Erythroblast (primary cell): ENCODE measurements at regions not wholly inside any gene's neighbourhood (a gene's known extent, or its start where the extent isn't known, plus 50 kb on each side); places are given as distances from the start of the nearest gene placed in this dataset.

Experiments used
- DNase-seq, 2 experiments: peaks; one replicate each; lab custom pipeline; 2025; lab: John Stamatoyannopoulos, UW
- GATA1 ChIP-seq: IDR thresholded peaks from 2 replicates; pipeline ENCODE4 v1.6.1; 2011; ENCODE audit warnings: low read depth, mild to moderate bottlenecking, control low read depth, low read length, moderate library complexity
- POLR2A ChIP-seq: IDR thresholded peaks from 2 replicates; pipeline ENCODE4 v1.6.1; 2011; ENCODE audit warnings: mild to moderate bottlenecking, low read length

- DNase-seq: no peak
- TF ChIP-seq GATA1: no peak
- TF ChIP-seq POLR2A: no peak
These were observed 111.8 kb upstream of the NTRK2 start for GRCh38 chr9:84557751-84558150.

GRCh38 chr9:84563691-84564090 lies 105.8 kb upstream of the NTRK2 start:
- TF ChIP-seq GATA1 (no peak), POLR2A (no peak)

GRCh38 chr9:84567805-84568204 lies 101.7 kb upstream of the NTRK2 start:
- no peak for DNase-seq

More at GRCh38 chr9:84563691-84564090, 105.8 kb upstream of the NTRK2 start:
- DNase-seq: no peak

GRCh38 chr9:84570482-84571154 lies 98.9 kb upstream of the NTRK2 start:
- TF ChIP-seq POLR2A: no peak
- no peak for TF ChIP-seq GATA1
- no peak for DNase-seq

More at GRCh38 chr9:84567805-84568204, 101.7 kb upstream of the NTRK2 start:
- TF ChIP-seq POLR2A: no peak
- no peak for TF ChIP-seq GATA1

GRCh38 chr9:84573083-84573482 lies 96.4 kb upstream of the NTRK2 start:
- no peak for DNase-seq

GRCh38 chr9:84575705-84576104 lies 93.8 kb upstream of the NTRK2 start:
- DNase-seq: no peak
- TF ChIP-seq GATA1 (no peak), POLR2A (no peak)

More at GRCh38 chr9:84573083-84573482, 96.4 kb upstream of the NTRK2 start:
- TF ChIP-seq POLR2A (no peak), GATA1 (no peak)

- TF ChIP-seq GATA1 (no peak), POLR2A (no peak)
These were observed 85.7 kb upstream of the NTRK2 start for GRCh38 chr9:84583866-84584265.

GRCh38 chr9:84586662-84587061 lies 82.9 kb upstream of the NTRK2 start:
- TF ChIP-seq POLR2A: no peak
- DNase-seq: no peak

More at GRCh38 chr9:84583866-84584265, 85.7 kb upstream of the NTRK2 start:
- no peak for DNase-seq

GRCh38 chr9:84587153-84587552 lies 82.4 kb upstream of the NTRK2 start:
- TF ChIP-seq POLR2A (no peak), GATA1 (no peak)
- DNase-seq: no peak

GRCh38 chr9:84589542-84589941 lies 80.0 kb upstream of the NTRK2 start:
- DNase-seq: no peak
- TF ChIP-seq GATA1 (no peak), POLR2A (no peak)

- TF ChIP-seq POLR2A (no peak), GATA1 (no peak)
- no peak for DNase-seq
These were observed 78.8 kb upstream of the NTRK2 start for GRCh38 chr9:84590706-84591105.

- no peak for DNase-seq
- TF ChIP-seq GATA1 (no peak), POLR2A (no peak)
These were observed 76.6 kb upstream of the NTRK2 start for GRCh38 chr9:84592918-84593317.

GRCh38 chr9:84593352-84593751 lies 76.2 kb upstream of the NTRK2 start:
- no peak for DNase-seq
- TF ChIP-seq GATA1 (no peak), POLR2A (no peak)

- TF ChIP-seq GATA1 (no peak), POLR2A (no peak)
- no peak for DNase-seq
These were observed 72.4 kb upstream of the NTRK2 start for GRCh38 chr9:84597131-84597530.
